OCI-LY7 (cell line): ENCODE measurements at regions not wholly inside any gene's neighbourhood (a gene's known extent, or its start where the extent isn't known, plus 50 kb on each side); places are given as distances from the start of the nearest gene placed in this dataset.

ENCODE experiments used
- CTCF ChIP-seq: fragments of 200-600 bp; sonication (generic); conservative IDR thresholded peaks from 2 replicates; pipeline ENCODE4 v1.5.1; 2014; ENCODE audit warnings: mild to moderate bottlenecking, antibody characterized with exemption, low read length, moderate library complexity, mixed read lengths
- EZH2phosphoT487 ChIP-seq: fragments of 200-600 bp; sonication (generic); IDR thresholded peaks from 2 replicates; pipeline ENCODE4 v1.6.1; 2018; ENCODE audit warnings: low read depth, borderline replicate concordance, mild to moderate bottlenecking, mixed run types, antibody characterized with exemption, low read length, moderate library complexity, mixed read lengths

- TF ChIP-seq CTCF (no peak), EZH2phosphoT487 (no peak)
Observed at GRCh38 chr5:23367874-23368273, 139.5 kb upstream of the PRDM9 start.
